ENCODE measurements at regions not wholly inside any gene's neighbourhood (a gene's known extent, or its start where the extent isn't known, plus 50 kb on each side); places are given as distances from the start of the nearest gene placed in this dataset.

DNA sequence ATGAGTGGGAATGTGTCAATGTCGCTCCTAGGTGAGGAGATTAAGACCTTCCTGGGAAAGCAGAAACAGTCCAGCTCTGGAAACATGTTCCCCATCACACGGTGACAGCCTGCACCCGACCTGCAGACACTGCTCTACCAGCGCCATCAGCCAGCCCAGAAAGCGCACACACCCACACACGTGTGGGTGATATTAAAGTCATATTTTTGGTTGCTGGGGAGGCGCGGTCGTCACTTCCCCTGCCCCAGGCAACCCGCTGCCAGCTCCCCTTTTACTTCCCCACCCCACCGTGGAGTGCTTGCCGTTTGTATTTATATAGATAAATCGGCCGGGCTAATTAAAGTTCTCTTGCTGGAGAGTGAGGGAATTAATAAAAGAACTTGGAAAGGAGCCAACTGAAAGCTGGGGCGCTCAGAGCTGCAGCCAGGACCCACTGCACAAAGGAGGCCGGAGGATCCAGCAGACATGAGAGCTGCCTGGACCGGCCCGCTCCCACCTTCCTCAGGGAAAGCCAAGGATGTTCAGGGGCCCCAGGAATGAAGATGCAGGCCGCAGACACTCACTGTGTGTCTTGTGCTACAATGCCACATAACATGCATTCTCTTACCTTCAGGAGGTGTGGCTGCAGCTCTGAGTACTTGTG lies 145.2 kb upstream of the UNC5B start:
- DNase-seq (ENCODE audit: low read depth in 2 of 3, low spot score in 1 of 3) = no peak

DNA sequence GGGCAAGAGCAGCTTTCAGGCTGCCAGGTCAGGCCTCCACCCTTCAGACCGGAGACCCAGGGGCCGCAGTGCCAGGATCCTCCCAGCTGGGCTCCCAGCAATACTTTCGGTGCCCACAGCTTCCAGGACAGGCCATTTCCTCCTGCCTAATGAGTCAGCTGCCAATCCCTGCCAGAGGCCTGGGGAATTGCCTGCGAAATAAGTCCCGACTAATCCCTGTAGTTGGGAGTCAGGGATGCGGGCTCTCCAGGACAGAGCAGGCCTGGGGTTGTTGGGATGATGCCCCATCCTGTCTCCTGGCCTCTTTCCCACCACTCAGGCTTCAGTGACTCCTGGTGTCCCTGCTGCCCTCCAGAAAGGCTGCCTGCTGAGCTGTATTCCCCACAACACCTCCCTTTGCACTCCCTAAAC lies 143.5 kb upstream of the UNC5B start:
- no peak for DNase-seq (ENCODE audit: low read depth in 2 of 3, low spot score in 1 of 3)

DNA sequence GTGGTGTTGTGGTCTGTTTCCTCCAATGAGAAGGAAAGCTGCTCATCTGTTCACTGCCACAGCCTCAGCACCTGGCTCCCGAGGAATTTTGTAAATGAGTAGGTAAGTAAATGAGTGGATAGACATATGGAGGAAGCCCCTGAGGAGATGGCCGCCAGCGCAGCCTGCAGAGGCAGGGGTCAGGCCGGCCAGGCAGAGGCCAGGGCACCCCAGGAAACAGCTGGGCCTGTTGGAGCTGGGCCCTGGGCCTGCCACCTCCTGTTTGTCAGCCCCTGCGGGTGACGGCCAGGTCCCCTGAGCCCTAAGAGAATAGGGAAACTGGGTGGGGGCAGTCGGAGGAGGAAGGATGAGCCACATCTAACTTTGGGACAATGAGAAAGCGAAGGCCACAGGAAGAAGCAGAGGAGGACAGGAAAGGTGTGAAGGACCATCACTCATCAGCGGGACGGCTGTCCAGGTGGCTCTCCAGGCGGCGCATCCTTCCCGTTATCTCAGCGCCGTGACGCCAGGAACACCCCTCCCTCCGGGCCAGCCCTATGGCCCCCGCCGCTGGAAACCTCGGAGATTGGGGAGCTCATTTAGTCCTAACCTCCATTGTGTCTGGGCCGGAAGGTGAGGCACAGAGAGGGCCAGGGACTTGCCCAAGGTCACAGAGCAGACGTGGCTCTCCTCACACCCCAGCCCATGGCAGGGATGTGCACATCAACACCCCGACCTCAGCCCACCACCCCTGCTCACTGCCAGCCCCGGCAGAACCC lies 142.3 kb upstream of the UNC5B start:
- DNase-seq (ENCODE audit: low read depth in 2 of 3, low spot score in 1 of 3) = no peak

DNA sequence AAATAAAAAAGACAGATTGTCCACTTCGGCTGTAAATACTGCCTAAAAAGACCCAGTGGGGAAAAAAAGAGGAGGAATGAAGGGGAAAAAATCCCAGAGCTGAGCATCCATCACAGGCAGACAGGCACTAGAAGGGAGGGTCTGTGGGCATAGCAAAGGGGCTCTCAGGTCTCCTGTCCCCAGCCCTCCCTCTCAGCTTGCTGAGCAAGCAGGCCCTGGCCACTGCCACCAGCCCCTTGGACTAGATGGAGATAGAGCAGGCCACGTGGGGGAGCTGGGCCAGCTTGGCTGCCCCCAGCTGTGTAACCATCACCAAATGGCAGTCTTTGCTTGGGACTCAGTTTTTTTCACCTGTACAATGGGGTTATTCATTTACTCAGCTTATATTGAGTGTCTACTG lies 141.6 kb upstream of the UNC5B start:
- no peak for DNase-seq (ENCODE audit: low read depth in 2 of 3, low spot score in 1 of 3)

DNA sequence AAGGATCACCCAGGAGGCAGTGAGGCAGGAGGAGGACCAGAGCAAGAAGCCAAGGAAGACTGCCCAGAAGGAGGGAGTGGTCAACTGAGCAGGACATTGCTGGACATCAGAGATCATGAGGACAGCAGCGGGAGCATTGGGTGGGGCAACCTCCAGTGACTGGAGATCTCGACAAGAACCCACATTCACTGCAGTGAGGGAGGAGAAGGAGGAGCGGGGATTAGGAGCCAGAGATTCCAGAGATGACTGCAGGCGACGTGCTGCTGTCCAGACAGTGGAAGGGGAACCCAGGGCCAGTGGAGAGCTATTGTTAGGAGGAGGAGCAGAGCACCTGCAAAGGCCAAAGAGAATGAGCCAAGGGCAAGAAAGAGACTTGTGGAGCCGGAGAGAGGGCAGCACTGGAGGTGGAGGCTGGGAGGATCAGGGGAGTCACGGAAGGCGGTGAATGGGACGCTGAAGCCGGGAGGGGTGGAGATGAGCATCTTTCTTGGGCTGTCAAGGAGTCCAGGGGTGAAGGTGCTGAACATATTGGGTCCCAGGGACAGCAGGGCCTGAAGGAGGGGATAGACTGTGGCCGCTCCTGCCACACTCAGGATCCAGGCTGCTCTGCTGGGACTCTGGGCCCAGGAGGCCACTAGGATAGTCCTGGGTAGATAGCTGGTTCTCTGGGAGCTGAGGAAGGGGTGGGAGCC lies 140.1 kb upstream of the UNC5B start:
- DNase-seq (ENCODE audit: low read depth in 2 of 3, low spot score in 1 of 3) = no peak

DNA sequence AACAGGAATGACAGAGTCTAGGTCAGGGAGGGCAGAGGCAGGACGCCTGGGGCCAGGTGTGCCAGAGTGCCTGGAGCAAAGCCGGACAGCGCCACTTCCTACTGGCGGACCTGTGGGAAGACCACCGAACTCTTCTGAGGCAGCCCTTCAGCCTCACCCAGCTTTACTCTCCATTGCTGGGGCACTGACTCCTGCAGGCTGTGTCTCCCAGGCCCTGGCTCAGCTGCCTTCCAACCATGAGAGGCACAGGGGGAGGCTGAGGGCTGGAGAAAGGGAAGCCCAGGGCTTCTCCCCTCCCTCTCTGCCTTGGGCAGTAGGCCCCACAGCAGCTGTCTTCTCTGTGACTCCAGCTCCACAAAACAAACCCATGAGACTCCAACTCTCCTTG lies 139.6 kb upstream of the UNC5B start:
- no peak for DNase-seq (ENCODE audit: low read depth in 2 of 3, low spot score in 1 of 3)

DNA sequence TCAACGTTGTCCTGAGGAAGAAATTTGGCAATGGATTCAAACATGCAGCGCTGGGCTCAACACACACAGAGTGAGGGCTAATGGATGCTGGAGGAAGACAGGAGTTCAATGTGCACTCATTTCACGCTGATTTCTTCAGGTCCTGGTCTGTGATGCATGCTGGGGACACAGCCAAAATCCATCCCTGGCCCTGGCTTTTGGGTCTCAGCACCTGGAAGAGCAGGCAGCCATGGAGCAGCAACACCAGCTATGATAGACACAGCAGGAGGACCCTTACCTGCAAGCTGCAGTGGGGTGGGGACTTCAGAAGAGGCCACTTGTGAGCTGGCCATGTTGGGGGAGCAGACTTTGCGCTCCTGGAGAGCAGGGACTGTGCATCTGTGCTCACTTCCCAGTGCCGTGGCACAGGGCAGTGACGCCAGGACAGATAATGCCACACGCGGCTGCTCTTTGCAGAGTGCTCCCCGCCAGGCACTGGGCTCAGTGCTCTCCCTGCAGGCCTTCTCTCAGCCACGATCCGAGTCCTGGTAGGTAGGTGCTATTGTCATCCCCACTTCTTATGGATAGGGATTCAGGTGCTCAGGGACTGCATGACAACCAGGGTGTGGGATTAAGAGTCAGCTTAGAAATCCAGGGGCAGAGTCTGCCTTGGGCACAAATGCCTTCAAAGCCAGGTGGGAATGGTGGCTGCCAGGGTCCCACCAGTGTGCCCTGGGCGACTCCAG lies 138.8 kb upstream of the UNC5B start:
- no peak for DNase-seq (ENCODE audit: low read depth in 2 of 3, low spot score in 1 of 3)

DNA sequence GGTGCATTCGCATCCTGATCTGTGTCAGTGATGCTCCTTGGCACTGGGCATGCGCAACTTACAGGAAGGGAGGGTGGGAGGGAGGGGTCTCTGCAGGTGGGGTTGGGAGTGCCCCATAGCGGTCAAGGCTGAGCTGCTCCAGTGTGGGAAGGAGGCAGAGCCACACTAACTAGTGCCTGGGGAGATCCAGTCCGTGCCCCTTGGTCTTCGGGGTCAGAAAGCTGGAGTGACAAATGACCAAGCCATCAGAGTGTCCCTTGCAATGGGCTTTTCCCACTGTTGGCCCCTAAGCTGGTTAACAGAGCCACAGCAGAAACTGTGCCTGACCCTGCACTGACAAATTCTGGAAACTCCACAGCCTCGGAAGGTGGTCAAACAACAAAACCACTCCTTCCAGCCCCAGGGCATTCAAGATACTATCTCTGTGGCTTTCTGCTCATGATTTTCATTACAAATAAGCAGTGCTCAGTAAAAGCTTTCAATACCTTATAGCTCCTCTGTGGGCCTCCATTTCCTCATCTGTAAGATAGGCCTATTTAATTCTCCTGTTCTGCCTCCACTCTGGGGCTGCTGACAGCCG lies 138.1 kb upstream of the UNC5B start:
- no peak for DNase-seq (ENCODE audit: low read depth in 2 of 3, low spot score in 1 of 3)

DNA sequence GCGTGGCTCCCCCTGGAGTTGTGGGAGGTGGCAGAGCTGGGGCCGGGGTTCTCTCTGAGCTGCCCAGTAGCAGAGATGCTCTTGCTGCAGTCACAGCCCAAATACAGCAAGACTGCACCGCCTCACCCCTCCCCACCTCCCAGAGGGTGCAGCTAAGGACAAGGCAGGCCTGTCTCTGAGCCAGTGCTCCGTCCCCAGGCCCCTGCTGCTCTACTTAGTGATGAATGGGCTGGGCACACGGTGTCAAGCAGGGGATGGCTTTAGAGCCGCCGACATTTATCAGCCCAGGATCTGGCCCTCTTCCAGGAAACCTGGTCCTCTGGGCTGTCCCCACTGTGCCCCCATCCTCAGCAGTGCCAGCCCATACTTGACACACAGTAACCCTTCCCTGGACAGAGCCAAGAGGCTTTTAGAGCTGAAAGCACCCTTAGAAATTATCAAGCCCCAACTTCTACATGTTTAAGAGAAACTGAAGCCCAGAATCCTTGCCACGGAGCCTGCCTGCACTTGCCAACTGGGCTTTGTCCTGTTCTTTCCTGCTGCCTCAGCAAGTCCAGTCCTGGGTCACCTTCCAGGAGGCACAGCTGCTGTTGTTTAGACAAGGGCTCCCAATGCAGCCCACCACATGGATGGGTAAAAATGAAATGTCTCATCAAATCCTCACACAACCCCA lies 137.1 kb upstream of the UNC5B start:
- no peak for DNase-seq (ENCODE audit: low read depth in 2 of 3, low spot score in 1 of 3)

DNA sequence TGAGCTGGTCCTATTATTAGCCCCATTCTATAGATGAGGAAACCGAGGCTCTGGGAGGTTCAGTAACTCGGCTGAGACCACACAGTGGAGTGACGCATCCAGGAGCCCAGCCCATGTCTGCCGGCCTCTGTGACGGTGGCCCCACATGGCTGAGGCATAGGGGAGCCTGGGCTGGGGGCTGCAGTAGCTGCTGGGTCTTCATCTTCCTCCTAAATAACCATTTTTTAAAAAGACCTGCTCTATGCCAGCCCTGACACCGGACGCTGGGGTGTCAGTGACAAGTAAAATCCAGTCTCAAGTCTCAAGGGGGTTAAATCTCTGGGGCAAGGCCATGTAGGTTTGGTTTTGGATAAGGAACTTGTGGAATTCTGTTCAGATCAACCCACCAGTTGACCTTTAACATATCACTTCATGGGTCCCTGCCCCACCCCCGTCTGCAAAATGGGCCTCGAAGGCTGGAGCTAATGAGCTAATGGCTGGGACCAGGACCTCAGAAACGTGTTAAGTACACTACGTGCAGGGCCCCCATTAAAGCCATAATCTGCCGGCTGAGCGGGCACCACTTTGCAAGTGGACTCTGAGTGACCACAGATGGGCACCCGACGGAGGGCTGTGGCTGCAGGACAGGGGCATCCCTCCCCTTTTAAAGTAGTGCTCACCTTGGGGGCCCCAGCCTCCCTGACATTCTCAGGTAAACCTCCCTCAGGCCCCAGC lies 136.5 kb upstream of the UNC5B start:
- no peak for DNase-seq (ENCODE audit: low read depth in 2 of 3, low spot score in 1 of 3)

DNA sequence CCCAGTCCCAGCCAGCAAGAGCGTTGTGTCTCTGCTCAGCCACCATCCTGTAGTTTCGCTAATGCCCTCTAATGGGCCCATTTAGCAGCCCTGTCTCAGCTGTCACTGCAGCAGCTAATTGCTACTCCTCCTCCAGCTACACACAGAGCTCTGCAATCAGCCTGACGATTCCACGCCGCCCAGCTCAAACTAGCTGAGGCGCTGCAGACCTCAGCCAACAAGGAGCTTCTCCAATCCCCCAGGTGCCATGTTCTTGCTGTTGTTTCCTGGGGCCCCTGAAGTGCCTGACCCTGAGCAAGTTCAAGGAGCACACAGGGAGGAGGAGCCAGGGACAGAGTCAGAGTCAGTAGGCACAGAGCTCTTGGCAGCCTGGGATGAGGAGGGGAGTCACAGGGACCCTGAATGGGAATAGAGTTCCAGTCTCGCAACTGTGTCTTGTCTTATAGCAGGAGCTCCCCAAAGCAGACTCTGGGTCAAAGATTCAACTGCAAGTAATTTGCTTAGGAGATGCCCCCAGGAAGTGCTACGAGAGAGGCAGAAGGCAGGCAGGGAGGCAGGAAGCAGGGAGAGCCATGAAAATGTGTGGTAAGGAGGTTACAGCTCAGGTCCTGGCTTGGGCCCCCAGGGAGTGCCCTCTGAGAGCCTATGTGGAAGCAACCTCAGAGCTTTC lies 135.8 kb upstream of the UNC5B start:
- no peak for DNase-seq (ENCODE audit: low read depth in 2 of 3, low spot score in 1 of 3)

DNA sequence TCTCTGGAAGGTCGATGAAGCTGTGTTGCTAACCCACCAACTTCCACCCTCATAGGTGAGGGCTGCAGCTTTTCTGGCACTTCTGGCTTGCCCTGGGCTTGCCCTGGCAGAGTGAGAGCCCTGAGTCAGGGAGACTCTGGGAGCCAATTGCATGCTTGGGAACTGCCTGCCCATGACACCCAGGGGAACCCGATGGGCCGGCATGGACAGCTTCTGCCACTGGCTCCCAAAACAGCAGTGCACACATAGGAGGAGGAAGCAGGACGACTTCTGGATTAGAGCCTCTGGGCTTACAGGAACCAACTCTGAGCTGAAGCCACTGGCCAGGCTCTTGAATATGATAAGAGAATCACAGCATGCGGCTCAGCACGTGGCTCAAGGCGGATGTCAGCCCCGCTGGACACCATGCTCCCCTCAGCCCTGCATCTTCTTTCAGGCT lies 135.2 kb upstream of the UNC5B start:
- no peak for DNase-seq (ENCODE audit: low read depth in 2 of 3, low spot score in 1 of 3)

DNA sequence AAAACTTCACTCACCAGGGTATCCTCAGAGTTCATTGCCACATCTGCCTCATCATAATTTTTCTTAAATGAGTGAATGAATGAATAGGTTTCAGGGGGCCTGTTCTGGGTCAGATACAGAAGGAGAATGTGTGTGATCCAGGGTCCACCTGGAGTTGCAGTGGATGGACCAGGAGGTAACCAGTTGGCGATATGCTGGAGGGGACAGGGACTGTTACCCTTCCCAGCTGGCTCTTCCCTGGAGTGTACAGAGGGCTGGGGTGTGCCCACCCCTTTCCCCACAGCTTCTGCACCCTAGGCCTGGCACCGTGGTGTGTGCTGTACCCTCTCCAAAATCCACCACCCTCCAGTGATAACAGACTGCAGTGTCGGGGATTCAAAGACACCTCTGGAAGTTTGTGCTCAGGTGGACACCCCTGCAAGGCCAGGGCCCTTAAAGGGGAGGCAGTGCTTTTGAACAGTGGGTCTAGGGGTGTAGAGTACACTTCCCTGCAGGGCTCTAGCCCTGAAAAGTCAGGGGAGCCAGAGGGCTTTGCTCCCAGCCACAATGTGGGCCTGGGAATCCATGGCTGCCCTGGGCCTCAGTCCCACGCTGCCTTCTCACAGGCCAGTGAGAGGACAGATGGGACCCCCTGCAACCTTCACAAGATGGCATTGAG lies 134.4 kb upstream of the UNC5B start:
- DNase-seq (ENCODE audit: low read depth in 2 of 3, low spot score in 1 of 3) = no peak

DNA sequence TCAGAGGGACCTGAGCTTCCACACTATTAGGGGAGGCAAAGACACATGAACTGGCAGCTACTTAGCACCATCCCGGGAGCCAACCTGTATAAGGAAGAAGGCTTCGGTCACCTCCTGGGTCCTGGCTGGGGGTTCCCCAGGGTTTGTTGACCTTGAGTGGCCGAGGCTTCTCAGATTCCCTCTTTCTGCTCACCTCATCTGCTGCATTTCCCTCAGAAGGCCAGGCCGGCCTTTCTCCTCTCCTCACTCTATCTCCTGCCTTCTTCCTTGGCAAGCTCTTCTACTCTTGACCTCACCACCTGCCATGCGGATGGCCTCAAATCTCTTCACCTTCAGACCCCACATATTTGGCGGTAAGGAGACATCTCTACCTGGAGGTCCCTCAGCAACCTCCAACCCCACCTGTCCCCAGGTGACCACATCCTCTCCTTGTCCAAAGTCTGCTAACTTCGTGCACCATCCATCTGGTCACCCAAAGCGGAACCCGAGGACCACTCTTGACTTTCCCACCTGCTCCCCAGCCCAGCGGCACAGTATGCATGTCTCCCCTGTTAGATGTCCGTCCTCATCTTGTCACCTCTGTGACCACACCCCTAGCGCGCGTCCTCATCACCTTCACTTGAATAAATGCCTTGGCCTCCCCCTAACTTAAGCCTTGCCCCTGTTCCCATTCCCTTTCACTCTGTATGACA lies 133.8 kb upstream of the UNC5B start:
- DNase-seq (ENCODE audit: low read depth in 2 of 3, low spot score in 1 of 3) = no peak

DNA sequence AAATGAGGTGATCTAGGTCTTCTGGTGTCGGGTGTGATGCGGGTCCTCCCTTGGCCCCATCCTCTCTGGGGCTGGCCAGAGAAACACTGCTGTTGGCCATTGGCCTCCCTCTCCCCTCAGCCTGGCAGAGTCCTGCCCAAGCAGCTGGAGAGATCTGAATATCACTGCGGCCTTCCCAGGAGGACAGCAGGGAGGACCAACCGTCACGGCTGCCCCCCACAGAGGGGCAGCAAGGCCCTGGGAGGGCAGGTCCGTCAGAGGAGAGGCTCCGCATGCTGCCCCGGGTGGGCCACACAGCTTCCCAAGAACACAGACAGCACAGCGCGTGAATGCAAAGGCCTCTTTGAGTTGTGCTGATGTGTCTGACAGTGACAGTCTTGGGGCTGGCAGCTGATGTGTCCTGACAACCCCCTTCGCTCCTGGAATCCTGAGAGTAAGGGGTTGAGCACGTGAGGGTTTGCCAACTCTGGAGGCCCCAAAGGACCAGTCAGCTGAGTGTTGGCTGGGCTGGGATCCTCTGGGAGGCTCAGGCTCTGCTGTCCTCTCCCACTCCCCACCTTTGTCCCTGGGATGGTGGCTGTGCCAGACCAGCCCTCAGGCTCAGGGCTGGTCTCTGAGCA lies 132.5 kb upstream of the UNC5B start:
- no peak for DNase-seq (ENCODE audit: low read depth in 2 of 3, low spot score in 1 of 3)

DNA sequence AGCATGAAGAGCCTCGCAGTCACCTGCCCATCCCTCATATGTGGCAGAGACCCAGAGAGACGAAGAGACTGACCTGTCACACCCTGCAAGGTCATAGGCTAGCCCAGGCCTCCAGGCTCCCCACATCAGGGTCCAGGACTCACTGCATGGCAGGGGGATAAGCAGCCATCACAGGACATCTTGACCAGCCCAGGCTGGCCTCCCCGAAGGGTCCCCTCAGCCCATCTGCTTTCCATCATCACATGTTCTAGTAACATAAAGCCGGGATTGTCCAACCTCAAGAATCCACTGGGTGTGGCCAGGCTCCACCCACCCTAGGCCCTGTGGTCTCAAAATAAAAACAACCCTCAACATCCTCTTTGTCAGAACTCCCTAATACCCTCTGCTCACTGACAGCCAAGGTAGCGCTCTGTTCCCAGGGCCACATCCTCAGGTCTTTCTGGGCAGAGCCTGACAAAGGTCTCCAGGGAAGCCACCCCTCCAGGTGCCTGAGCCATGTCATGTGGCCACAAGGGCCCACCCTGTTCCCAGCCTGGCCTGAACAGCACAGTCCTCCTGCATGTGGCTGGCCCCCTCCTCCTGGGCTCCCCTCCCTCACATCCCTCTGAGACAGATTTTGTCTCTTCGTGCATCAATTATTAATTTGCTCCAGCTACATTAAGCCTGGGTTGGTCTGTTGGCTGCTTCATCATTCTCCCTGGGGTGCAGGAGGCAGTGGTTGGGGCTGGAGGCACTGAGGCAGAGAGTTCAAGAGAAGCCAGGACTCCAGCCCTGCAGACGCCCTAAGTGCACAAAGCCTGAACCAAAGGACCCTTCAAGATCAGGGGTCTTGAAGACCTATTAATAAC lies 131.8 kb upstream of the UNC5B start:
- DNase-seq (ENCODE audit: low read depth in 2 of 3, low spot score in 1 of 3) = no peak

DNA sequence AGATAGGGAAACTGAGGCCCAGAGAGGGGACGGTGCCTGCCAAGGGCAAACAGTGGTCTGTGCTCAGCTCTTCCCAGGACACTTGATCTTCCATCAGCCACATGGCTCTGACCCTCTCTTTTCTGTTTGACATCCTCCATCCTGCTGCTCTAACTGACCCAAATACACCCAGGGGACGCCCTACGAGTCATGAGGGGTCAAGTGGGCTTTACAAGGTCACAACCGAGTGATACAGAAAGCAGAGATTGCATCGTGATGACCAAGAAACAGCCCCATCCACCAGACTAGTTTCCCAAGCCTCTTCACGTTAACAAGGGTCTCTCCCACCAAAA lies 131.2 kb upstream of the UNC5B start:
- no peak for DNase-seq (ENCODE audit: low read depth in 2 of 3, low spot score in 1 of 3)

Measured in stimulated activated CD4-positive, alpha-beta T cell treated with anti-CD3 and anti-CD28 coated beads, Interleukin-12 subunit alpha, Interleukin-12 subunit beta, amount 100 ng/mL, for 48 hours (primary cell).